ENCODE measurements at regions not wholly inside any gene's neighbourhood (a gene's known extent, or its start where the extent isn't known, plus 50 kb on each side); places are given as distances from the start of the nearest gene placed in this dataset.

DNA sequence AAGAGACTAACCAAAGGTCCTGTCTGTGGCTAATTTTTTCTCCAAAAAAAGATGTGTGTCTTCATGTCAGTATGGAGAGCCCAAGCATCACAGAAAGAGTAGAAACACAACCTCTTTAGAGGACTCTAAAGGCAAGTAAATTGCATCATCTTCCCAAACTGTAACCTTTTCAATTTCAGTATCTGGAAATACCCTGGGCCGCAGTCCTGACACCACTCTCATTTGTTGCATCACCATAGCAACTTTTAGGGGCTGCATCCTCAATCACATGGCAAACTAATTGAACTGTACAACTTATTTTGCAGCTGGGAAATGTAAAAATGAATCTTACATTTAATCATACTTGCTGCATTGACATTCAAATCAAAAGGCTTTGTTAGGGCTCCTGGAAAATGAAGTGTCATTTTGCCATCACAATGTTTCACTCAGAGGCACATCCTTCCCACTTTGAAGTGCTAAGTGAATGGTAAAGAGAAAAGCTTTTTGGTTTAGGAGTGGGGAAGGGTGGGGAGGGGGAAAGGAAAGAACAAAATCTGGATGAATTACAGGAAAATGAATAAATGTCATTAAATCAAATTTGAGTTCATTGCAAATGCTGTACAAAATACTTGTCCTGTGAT is 60.6 kb upstream of the GRIA1 start:
- WGBS (ENCODE audit: insufficient coverage, insufficient read length), result no CpG with 5 or more reads among the region's 1 CpG
- H3K27me3 ChIP-seq (ENCODE audit: control insufficient read depth, insufficient read depth, low read length), result no peaks in the 10 kb centered on the region; the same call in 1 of the 2 replicates
- no peak overlapping the region for H3K4me3 ChIP-seq (ENCODE audit: low read length)
- H3K4me1 ChIP-seq (ENCODE audit: control insufficient read depth, insufficient read depth, low read length), result no peaks in the 10 kb centered on the region
- H3K9me3 ChIP-seq (ENCODE audit: control insufficient read depth, insufficient read depth, low read length), result no peaks in the 10 kb centered on the region
- H3K36me3 ChIP-seq (ENCODE audit: control insufficient read depth, insufficient read depth, low read length), result no peaks in the 10 kb centered on the region
- DNase-seq (ENCODE audit: low read depth, low spot score), result no peak
- no peak overlapping the region for H3K27ac ChIP-seq (ENCODE audit: low read length)

DNA sequence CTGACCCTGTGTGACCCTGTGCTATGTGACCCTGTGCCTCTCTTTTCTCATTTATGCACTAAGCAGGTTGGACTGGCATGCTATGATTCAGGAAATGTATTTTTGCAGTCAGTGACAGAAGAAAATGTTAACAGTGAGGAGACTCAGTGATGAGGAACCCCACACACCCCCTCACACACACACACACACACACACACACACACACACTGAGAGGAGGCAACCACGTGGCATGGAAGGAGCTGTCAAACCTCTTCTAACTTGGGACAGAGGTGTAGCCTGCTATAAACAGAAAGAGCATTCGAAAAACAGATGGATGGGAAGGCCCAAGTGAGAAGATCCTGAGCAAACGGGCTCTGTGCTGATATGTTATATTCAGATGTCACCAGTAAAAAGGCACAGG is 57.9 kb upstream of the GRIA1 start:
- DNase-seq (ENCODE audit: low read depth, low spot score), result no peak
- H3K4me1 ChIP-seq (ENCODE audit: control insufficient read depth, insufficient read depth, low read length), result no peaks in the 10 kb centered on the region
- H3K9me3 ChIP-seq (ENCODE audit: control insufficient read depth, insufficient read depth, low read length), result no peaks in the 10 kb centered on the region
- no peak overlapping the region for H3K4me3 ChIP-seq (ENCODE audit: low read length)
- H3K27ac ChIP-seq (ENCODE audit: low read length), result no peak overlapping the region
- H3K27me3 ChIP-seq (ENCODE audit: control insufficient read depth, insufficient read depth, low read length), result no peaks in the 10 kb centered on the region
- H3K36me3 ChIP-seq (ENCODE audit: control insufficient read depth, insufficient read depth, low read length), result no peaks in the 10 kb centered on the region
- no CpG with 5 or more reads among the region's 3 CpGs for WGBS (ENCODE audit: insufficient coverage, insufficient read length)

DNA sequence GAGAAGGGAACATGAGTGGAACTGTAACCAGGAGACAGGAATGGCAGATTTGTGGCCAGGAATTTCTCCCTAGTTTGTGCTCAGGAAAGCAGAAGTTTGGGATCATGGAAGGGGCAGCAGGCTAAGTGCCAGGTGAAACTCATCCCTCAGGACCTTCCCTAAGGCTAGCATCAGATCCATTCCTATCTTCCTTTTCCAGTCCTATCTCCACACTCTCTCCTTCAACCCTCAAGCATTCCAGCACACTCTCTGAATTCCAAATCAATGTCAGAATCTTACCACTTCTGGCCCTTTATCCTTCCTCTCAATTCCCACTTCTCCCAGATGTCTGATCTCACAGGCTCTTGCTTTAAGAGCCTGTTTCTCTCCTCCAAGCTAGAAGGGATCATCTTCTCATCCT is 53.2 kb upstream of the GRIA1 start:
- Histone ChIP-seq H3K36me3 (ENCODE audit: control insufficient read depth, insufficient read depth, low read length) (no peaks in the 10 kb centered on the region), H3K4me3 (ENCODE audit: low read length) (no peak overlapping the region), H3K27ac (ENCODE audit: low read length) (no peak overlapping the region), H3K4me1 (ENCODE audit: control insufficient read depth, insufficient read depth, low read length) (no peaks in the 10 kb centered on the region), H3K27me3 (ENCODE audit: control insufficient read depth, insufficient read depth, low read length) (no peaks in the 10 kb centered on the region), H3K9me3 (ENCODE audit: control insufficient read depth, insufficient read depth, low read length) (no peaks in the 10 kb centered on the region)
- DNase-seq (ENCODE audit: low read depth, low spot score), result no peak

- no peak for DNase-seq (ENCODE audit: low read depth, low spot score)
- Histone ChIP-seq H3K27me3 (ENCODE audit: control insufficient read depth, insufficient read depth, low read length) (no peaks in the 10 kb centered on the region), H3K27ac (ENCODE audit: low read length) (no peak overlapping the region), H3K9me3 (ENCODE audit: control insufficient read depth, insufficient read depth, low read length) (no peaks in the 10 kb centered on the region), H3K4me3 (ENCODE audit: low read length) (no peak overlapping the region), H3K36me3 (ENCODE audit: control insufficient read depth, insufficient read depth, low read length) (no peaks in the 10 kb centered on the region), H3K4me1 (ENCODE audit: control insufficient read depth, insufficient read depth, low read length) (no peaks in the 10 kb centered on the region)
Measured at GRCh38 chr5:153439130-153439529, 51.3 kb upstream of the GRIA1 start.
